ENCODE measurements at regions not wholly inside any gene's neighbourhood (a gene's known extent, or its start where the extent isn't known, plus 50 kb on each side); places are given as distances from the start of the nearest gene placed in this dataset.

DNA sequence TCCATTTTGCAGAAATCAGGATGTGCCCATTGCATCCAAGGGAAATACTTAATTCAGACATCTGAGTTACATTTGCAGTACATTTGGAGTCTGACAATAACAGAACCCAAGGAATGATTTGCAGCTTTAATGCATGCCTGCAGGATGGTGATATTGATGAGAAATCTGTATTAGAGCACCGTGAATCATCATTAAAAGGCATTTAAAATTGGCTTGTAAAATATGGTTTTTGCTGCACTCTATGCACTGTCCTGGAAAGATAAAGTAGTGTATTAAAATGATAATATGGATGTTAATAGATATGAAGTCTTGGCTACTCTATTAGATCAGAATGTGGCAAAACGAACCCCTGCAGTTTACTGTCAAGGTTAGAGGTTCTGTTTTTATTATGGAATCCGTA, 556.9 kb downstream of the MAT2B start:
- no peak overlapping the region for H3K9ac ChIP-seq (ENCODE audit: low read length)
- TF ChIP-seq CTCF (IDR thresholded peaks at IDR 0.05; ENCODE audit: low read length) (no peak), EZH2 (IDR thresholded peaks at IDR 0.05; ENCODE audit: borderline replicate concordance, low read length) (no peak)

DNA sequence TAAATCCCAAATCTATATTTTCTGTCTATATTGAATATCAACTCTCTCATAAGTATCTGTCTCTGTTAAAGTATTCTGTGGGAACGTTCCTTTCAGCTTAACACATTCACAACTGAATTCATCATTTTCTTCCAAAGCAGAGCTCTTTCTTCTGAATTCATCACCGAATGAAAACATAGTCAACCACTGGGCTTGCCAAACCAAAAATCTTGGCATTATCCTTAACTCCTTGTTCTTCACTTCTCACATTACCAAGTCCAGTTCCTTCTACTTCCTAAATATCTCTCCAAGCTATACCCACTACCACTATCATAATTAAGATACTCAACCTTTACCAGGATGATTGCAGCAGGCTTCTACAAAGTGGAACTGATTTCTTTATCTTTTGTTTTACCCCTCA, 559.8 kb downstream of the MAT2B start:
- H3K4me1 ChIP-seq (ENCODE audit: insufficient read depth, low read length, severe bottlenecking), result no peaks in the 10 kb centered on the region
- H3K36me3 ChIP-seq (ENCODE audit: insufficient read depth, low read length), result no peaks in the 10 kb centered on the region
- no peak overlapping the region for H3K4me3 ChIP-seq (ENCODE audit: low read depth, low read length, poor library complexity, severe bottlenecking)
- H3K27ac ChIP-seq (ENCODE audit: low read depth, low read length, poor library complexity, severe bottlenecking), result no peak overlapping the region
- H3K27me3 ChIP-seq (ENCODE audit: insufficient read depth, low read length), result no peaks in the 10 kb centered on the region
- no peak overlapping the region for H3K9ac ChIP-seq (ENCODE audit: low read length)
- no peaks in the 10 kb centered on the region for H3K9me3 ChIP-seq (ENCODE audit: low read length)
- no peak overlapping the region for H3K4me2 ChIP-seq (ENCODE audit: low read length)
- H2AFZ ChIP-seq (ENCODE audit: low read length), result no peak overlapping the region
- no peaks in the 10 kb centered on the region for H3K79me2 ChIP-seq (ENCODE audit: insufficient read depth, low read length)
- H3F3A ChIP-seq (ENCODE audit: insufficient read depth, low read length), result no peaks in the 10 kb centered on the region
- TF ChIP-seq CTCF (IDR thresholded peaks at IDR 0.05; ENCODE audit: low read length) (no peak), EZH2 (IDR thresholded peaks at IDR 0.05; ENCODE audit: borderline replicate concordance, low read length) (no peak)
- no peaks in the 10 kb centered on the region for H3K9me2 ChIP-seq (ENCODE audit: low read depth, low read length)
- H4K20me1 ChIP-seq (ENCODE audit: insufficient read depth, low read length), result no peaks in the 10 kb centered on the region

More for the DNA sequence above, 556.9 kb downstream of the MAT2B start:
- no peaks in the 10 kb centered on the region for H3K9me2 ChIP-seq (ENCODE audit: low read depth, low read length)
- H3K27ac ChIP-seq (ENCODE audit: low read depth, low read length, poor library complexity, severe bottlenecking), result no peak overlapping the region
- no peaks in the 10 kb centered on the region for H3F3A ChIP-seq (ENCODE audit: insufficient read depth, low read length)
- no peaks in the 10 kb centered on the region for H3K36me3 ChIP-seq (ENCODE audit: insufficient read depth, low read length)
- no peak overlapping the region for H3K4me2 ChIP-seq (ENCODE audit: low read length)
- H3K9me3 ChIP-seq (ENCODE audit: low read length), result no peaks in the 10 kb centered on the region
- no peak overlapping the region for H3K4me3 ChIP-seq (ENCODE audit: low read depth, low read length, poor library complexity, severe bottlenecking)
- no peak overlapping the region for H2AFZ ChIP-seq (ENCODE audit: low read length)
- H3K27me3 ChIP-seq (ENCODE audit: insufficient read depth, low read length), result no peaks in the 10 kb centered on the region
- H3K79me2 ChIP-seq (ENCODE audit: insufficient read depth, low read length), result no peaks in the 10 kb centered on the region
- H4K20me1 ChIP-seq (ENCODE audit: insufficient read depth, low read length), result no peaks in the 10 kb centered on the region
- no peaks in the 10 kb centered on the region for H3K4me1 ChIP-seq (ENCODE audit: insufficient read depth, low read length, severe bottlenecking)

GRCh38 chr5:164071671-164072070, 566.3 kb downstream of the MAT2B start:
- no peak for TF ChIP-seq EZH2 (IDR thresholded peaks at IDR 0.05; ENCODE audit: borderline replicate concordance, low read length)
- TF ChIP-seq CTCF (IDR thresholded peaks at IDR 0.05; ENCODE audit: low read length), result no peak
- H3K4me3 ChIP-seq (ENCODE audit: low read depth, low read length, poor library complexity, severe bottlenecking), result no peak overlapping the region
- H3K79me2 ChIP-seq (ENCODE audit: insufficient read depth, low read length), result no peaks in the 10 kb centered on the region
- H3K4me1 ChIP-seq (ENCODE audit: insufficient read depth, low read length, severe bottlenecking), result no peaks in the 10 kb centered on the region
- 0 out of 2 replicates have a peak, but pooled peaks cover 3% of the 10 kb centered on the region for H3K27me3 ChIP-seq (ENCODE audit: insufficient read depth, low read length)
- H3K36me3 ChIP-seq (ENCODE audit: insufficient read depth, low read length), result no peaks in the 10 kb centered on the region
- H3K9me2 ChIP-seq (ENCODE audit: low read depth, low read length), result no peaks in the 10 kb centered on the region
- no peak overlapping the region for H3K4me2 ChIP-seq (ENCODE audit: low read length)
- no peaks in the 10 kb centered on the region for H3F3A ChIP-seq (ENCODE audit: insufficient read depth, low read length)
- no peak overlapping the region for H3K9ac ChIP-seq (ENCODE audit: low read length)
- H3K9me3 ChIP-seq (ENCODE audit: low read length), result no peaks in the 10 kb centered on the region
- no peak overlapping the region for H3K27ac ChIP-seq (ENCODE audit: low read depth, low read length, poor library complexity, severe bottlenecking)
- no peak overlapping the region for H2AFZ ChIP-seq (ENCODE audit: low read length)
- H4K20me1 ChIP-seq (ENCODE audit: insufficient read depth, low read length), result no peaks in the 10 kb centered on the region
